Panc1 (cell line): ENCODE measurements at regions not wholly inside any gene's neighbourhood (a gene's known extent, or its start where the extent isn't known, plus 50 kb on each side); places are given as distances from the start of the nearest gene placed in this dataset.

Source experiments
- ATAC-seq: fragments of 200-7000 bp; cut with Tn5 transposase; 2 replicates; pipeline ENCODE4 v1.9.1; 2020; ENCODE audit warnings: mild to moderate bottlenecking, moderate library complexity
- BruUV-seq: library from RNA; stranded (reverse); fragments of 400-500 nt; replicated peaks from 2 replicates; lab custom pipeline; 2021; lab: Mats Ljungman, UMichigan
- CTCF ChIA-PET: fragments of 300-600 bp; sonication (Branson Sonifier 250); formaldehyde crosslinking; loops from one replicate; lab custom pipeline; 2022; ENCODE audit warnings: antibody characterized with exemption; lab: Charles Lee
- POLR2A ChIA-PET: fragments of 300-600 bp; sonication (Branson Sonifier 250); formaldehyde crosslinking; loops from one replicate; lab custom pipeline; 2022; ENCODE audit warnings: antibody characterized with exemption; lab: Charles Lee
- DNase-seq: peaks from one replicate; pipeline ENCODE4 v3.0.0-alpha.2; 2010; ENCODE audit warnings: low read depth, low spot score
- H3K27ac ChIP-seq: 2 replicates; pipeline ENCODE4 v1.5.1; 2011; ENCODE audit warnings: mild to moderate bottlenecking, low read length, inconsistent platforms
- H3K27me3 ChIP-seq: fragments of 200-500 bp; sonication (Bioruptor generic); 2 replicates; pipeline ENCODE4 v1.6.0; 2014; ENCODE audit warnings: low read length, inconsistent platforms; ENCODE audit not compliant: control insufficient read depth, insufficient read depth
- H3K36me3 ChIP-seq: fragments of 200-500 bp; sonication (Bioruptor generic); 2 replicates; pipeline ENCODE4 v1.5.1; 2014; ENCODE audit warnings: inconsistent platforms, mild to moderate bottlenecking, low read length, moderate library complexity; ENCODE audit not compliant: control insufficient read depth, insufficient read depth
- H3K4me1 ChIP-seq: 2 replicates; pipeline ENCODE4 v1.5.1; 2011; ENCODE audit warnings: inconsistent platforms, mild to moderate bottlenecking, low read length, moderate library complexity; ENCODE audit not compliant: control insufficient read depth, insufficient read depth
- H3K4me3 ChIP-seq, 2 experiments: 2 replicates each; pipeline ENCODE4 v1.5.1; 2011 to 2012; ENCODE audit warnings: low read depth in 2 of 2, low read length in 2 of 2, mild to moderate bottlenecking in 2 of 2, inconsistent platforms in 1 of 2, moderate library complexity in 1 of 2
- H3K9me3 ChIP-seq: fragments of 200-500 bp; sonication (Bioruptor generic); 2 replicates; pipeline ENCODE4 v1.5.1; 2014; ENCODE audit warnings: low read depth, mild to moderate bottlenecking, inconsistent platforms, low read length, moderate library complexity; ENCODE audit not compliant: control insufficient read depth, insufficient read depth
- POLR2AphosphoS5 ChIP-seq: IDR thresholded peaks from 2 replicates; pipeline ENCODE4 v1.6.1; 2012; ENCODE audit warnings: mild to moderate bottlenecking, low read depth, low read length, moderate library complexity
- REST ChIP-seq, 2 experiments: IDR thresholded peaks; 2 replicates each; pipeline ENCODE4 v1.6.1; 2011 to 2012; ENCODE audit warnings: low read depth in 2 of 2, control low read depth in 1 of 2, low read length in 1 of 2, mild to moderate bottlenecking in 1 of 2, moderate library complexity in 1 of 2; ENCODE audit not compliant: insufficient read depth in 1 of 2
- SIN3A ChIP-seq: IDR thresholded peaks from 2 replicates; pipeline ENCODE4 v1.6.1; 2012; ENCODE audit warnings: low read depth, mild to moderate bottlenecking, low read length, moderate library complexity, borderline replicate concordance; ENCODE audit not compliant: insufficient read depth
- TCF7L2 ChIP-seq: IDR thresholded peaks from 2 replicates; pipeline ENCODE4 v1.6.1; 2011; ENCODE audit warnings: mild to moderate bottlenecking, low read depth, low read length, inconsistent platforms
- in situ Hi-C: cut with HindIII; loops from 2 replicates; pipeline ENCODE4 v1.10.0; 2016; ENCODE audit warnings: low sequenced_read_pairs, low pct_unique_long_range_greater_than_20kb
- intact Hi-C: fragments of 100-400 bp; cut with micrococcal nuclease; formaldehyde crosslinking; loops from one replicate; pipeline ENCODE4 v1.10.0; 2022; ENCODE audit not compliant: unreplicated experiment
- TF ChIP-seq, protein P1 (sequence below): fragments of 450-650 bp; IDR thresholded peaks from 2 replicates; pipeline ENCODE4 v1.5.1; 2017; ENCODE audit warnings: mild to moderate bottlenecking

- no peaks in the 10 kb centered on the region for H3K4me1 ChIP-seq
- H3K9me3 ChIP-seq = no peaks in the 10 kb centered on the region
- intact Hi-C loops = no loop called here
- H3K27me3 ChIP-seq = no peaks in the 10 kb centered on the region
- ChIA-PET CTCF (no interaction called here), POLR2A (no interaction called here)
- DNase-seq = no peak
- H3K27ac ChIP-seq = no peak overlapping the region
- no peak for ATAC-seq
- no peak overlapping the region for H3K4me3 ChIP-seq
- TF ChIP-seq SIN3A (no peak), TCF7L2 (no peak), REST (IDR thresholded peaks at IDR 0.05; ENCODE audit: insufficient read depth in 1 of 2, low read depth in 2 of 2, low read length in 1 of 2) (no peak), POLR2AphosphoS5 (no peak)
- TF ChIP-seq, protein P1, sequence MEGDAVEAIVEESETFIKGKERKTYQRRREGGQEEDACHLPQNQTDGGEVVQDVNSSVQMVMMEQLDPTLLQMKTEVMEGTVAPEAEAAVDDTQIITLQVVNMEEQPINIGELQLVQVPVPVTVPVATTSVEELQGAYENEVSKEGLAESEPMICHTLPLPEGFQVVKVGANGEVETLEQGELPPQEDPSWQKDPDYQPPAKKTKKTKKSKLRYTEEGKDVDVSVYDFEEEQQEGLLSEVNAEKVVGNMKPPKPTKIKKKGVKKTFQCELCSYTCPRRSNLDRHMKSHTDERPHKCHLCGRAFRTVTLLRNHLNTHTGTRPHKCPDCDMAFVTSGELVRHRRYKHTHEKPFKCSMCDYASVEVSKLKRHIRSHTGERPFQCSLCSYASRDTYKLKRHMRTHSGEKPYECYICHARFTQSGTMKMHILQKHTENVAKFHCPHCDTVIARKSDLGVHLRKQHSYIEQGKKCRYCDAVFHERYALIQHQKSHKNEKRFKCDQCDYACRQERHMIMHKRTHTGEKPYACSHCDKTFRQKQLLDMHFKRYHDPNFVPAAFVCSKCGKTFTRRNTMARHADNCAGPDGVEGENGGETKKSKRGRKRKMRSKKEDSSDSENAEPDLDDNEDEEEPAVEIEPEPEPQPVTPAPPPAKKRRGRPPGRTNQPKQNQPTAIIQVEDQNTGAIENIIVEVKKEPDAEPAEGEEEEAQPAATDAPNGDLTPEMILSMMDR = no peak
- in situ Hi-C loops = no loop called here
- H3K36me3 ChIP-seq = no peaks in the 10 kb centered on the region
- no TSS peak for BruUV-seq
Measured at GRCh38 chr3:5630406-5630805, 442.9 kb downstream of the EDEM1 start.

- H3K4me1 ChIP-seq = no peaks in the 10 kb centered on the region
- TF ChIP-seq POLR2AphosphoS5 (no peak), SIN3A (no peak), REST (IDR thresholded peaks at IDR 0.05; ENCODE audit: insufficient read depth in 1 of 2, low read depth in 2 of 2, low read length in 1 of 2) (no peak), TCF7L2 (no peak)
- TF ChIP-seq, protein P1 = no peak
- no peaks in the 10 kb centered on the region for H3K9me3 ChIP-seq
- no peaks in the 10 kb centered on the region for H3K27me3 ChIP-seq
- intact Hi-C loops (no loop called here), in situ Hi-C loops (no loop called here)
- no peak overlapping the region for H3K4me3 ChIP-seq
- ChIA-PET POLR2A (no interaction called here), CTCF (no interaction called here)
- H3K36me3 ChIP-seq = no peaks in the 10 kb centered on the region
- no peak overlapping the region for H3K27ac ChIP-seq
- no TSS peak for BruUV-seq
- ATAC-seq (no peak), DNase-seq (no peak)
Measured at GRCh38 chr3:5633960-5634359, 446.5 kb downstream of the EDEM1 start.
